Posterior cingulate gyrus (tissue), 11 donors: ENCODE measurements at regions not wholly inside any gene's neighbourhood (a gene's known extent, or its start where the extent isn't known, plus 50 kb on each side); places are given as distances from the start of the nearest gene placed in this dataset.
"Not testable (repeated sequence)": the region's sequence is repeated elsewhere in the genome, so short reads cannot be mapped to it uniquely, and the experiment has no call there.

Source experiments
- DNase-seq, 10 donors: peaks; one replicate each; pipeline versions ENCODE4 v3.0.0 to v3.0.0-alpha.2; 2020 to 2021; ENCODE audit warnings: mixed read lengths in 3 of 10
- intact Hi-C: fragments of 100-400 bp; cut with DNase I; formaldehyde crosslinking; loops from one replicate; pipeline ENCODE4 v1.15.1; 2023

- DNase-seq = no peak
- intact Hi-C loops = no loop called here
Measured at GRCh38 chr13:111623743-111624505, 303.5 kb downstream of the TEX29 start.

GRCh38 chr13:111625526-111626315 lies 305.3 kb downstream of the TEX29 start:
- no peak for DNase-seq
- intact Hi-C loops = no loop called here

GRCh38 chr13:111626371-111627305 lies 306.2 kb downstream of the TEX29 start:
- peak in 2 of 10 donors; percentile 72 to 84 for DNase-seq
- intact Hi-C loops = no loop called here

GRCh38 chr13:111627596-111627995 lies 307.2 kb downstream of the TEX29 start:
- intact Hi-C loops = no loop called here
- DNase-seq = no peak

GRCh38 chr13:111629016-111629415 lies 308.6 kb downstream of the TEX29 start:
- no peak for DNase-seq
- intact Hi-C loops = no loop called here

- DNase-seq = no peak
- intact Hi-C loops = no loop called here
Measured at GRCh38 chr13:111629457-111629856, 309.0 kb downstream of the TEX29 start.

- intact Hi-C loops = no loop called here
- peak in 7 of 10 donors; percentile 34 to 95 (median 67) for DNase-seq
Measured at GRCh38 chr13:111629926-111630325, 309.5 kb downstream of the TEX29 start.

- peak in 2 of 10 donors; percentile 10 to 71 for DNase-seq
- intact Hi-C loops = no loop called here
Measured at GRCh38 chr13:111630406-111630805, 310.0 kb downstream of the TEX29 start.

- intact Hi-C loops, DNase-seq: not testable (repeated sequence)
Measured at GRCh38 chr13:111631271-111631670, 310.8 kb downstream of the TEX29 start.

GRCh38 chr13:111632906-111633305 lies 312.5 kb downstream of the TEX29 start:
- intact Hi-C loops = no loop called here

GRCh38 chr13:111633401-111633800 lies 313.0 kb downstream of the TEX29 start:
- intact Hi-C loops = no loop called here
- DNase-seq = no peak

More at GRCh38 chr13:111632906-111633305, 312.5 kb downstream of the TEX29 start:
- no peak for DNase-seq

- no peak for DNase-seq
- intact Hi-C loops = no loop called here
Measured at GRCh38 chr13:111634410-111634809, 314.0 kb downstream of the TEX29 start.

- DNase-seq = no peak
- intact Hi-C loops = no loop called here
Measured at GRCh38 chr13:111636271-111636670, 315.8 kb downstream of the TEX29 start.

GRCh38 chr13:111636804-111637203 lies 316.4 kb downstream of the TEX29 start:
- DNase-seq = no peak
- intact Hi-C loops = no loop called here

GRCh38 chr13:111637365-111637764 lies 316.9 kb downstream of the TEX29 start:
- intact Hi-C loops = no loop called here
- DNase-seq = no peak

- DNase-seq = no peak
- intact Hi-C loops = no loop called here
Measured at GRCh38 chr13:111638233-111638632, 317.8 kb downstream of the TEX29 start.

- no peak for DNase-seq
- intact Hi-C loops = no loop called here
Measured at GRCh38 chr13:111639196-111639705, 318.8 kb downstream of the TEX29 start.

- peak; percentile 70 to 97 (median 80) for DNase-seq
- intact Hi-C loops = no loop called here
Measured at GRCh38 chr13:111640006-111640405, 319.6 kb downstream of the TEX29 start.

GRCh38 chr13:111640476-111640875 lies 320.0 kb downstream of the TEX29 start:
- intact Hi-C loops = no loop called here
- no peak for DNase-seq

- intact Hi-C loops = no loop called here
- DNase-seq = peak in 1 of 10 donors; percentile 66
Measured at GRCh38 chr13:111642156-111642767, 321.8 kb downstream of the TEX29 start.
